ENCODE measurements at regions not wholly inside any gene's neighbourhood (a gene's known extent, or its start where the extent isn't known, plus 50 kb on each side); places are given as distances from the start of the nearest gene placed in this dataset.

DNA sequence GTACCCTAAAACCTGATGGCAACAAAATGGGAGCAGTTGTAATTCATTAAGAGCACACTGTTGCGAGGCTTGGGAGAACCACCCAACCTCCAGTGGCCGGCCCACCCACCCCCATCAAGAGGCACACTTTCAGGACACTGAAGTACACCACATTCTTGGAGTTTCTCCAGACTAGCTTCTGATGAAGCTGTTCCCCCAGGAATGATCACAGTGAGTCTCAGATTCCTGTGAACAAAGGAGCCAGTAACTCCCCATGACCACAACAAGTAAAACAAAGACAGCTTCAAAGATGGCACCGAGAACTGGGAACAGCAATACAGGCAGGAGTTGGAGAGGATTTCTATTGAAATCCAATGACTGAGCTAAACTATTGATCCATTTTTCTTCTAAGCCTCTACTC is 126.0 kb downstream of the ST8SIA2 start:
- Histone ChIP-seq H3K27ac (no peak overlapping the region), H3K36me3 (ENCODE audit: insufficient read depth, low read length) (no peaks in the 10 kb centered on the region), H3K4me3 (no peak overlapping the region), H3K9ac (ENCODE audit: insufficient read length) (no peak overlapping the region), H3K9me3 (ENCODE audit: low read depth, low read length) (no peaks in the 10 kb centered on the region)
- TF ChIP-seq FOXP2 (optimal IDR thresholded peaks at IDR 0.05; ENCODE audit: control extremely low read depth, extremely low read length, insufficient read depth) (no peak), EZH2 (IDR thresholded peaks at IDR 0.05) (no peak), POLR2AphosphoS5 (IDR thresholded peaks at IDR 0.05; ENCODE audit: borderline replicate concordance, low read depth, low read length) (no peak)
- no peak for DNase-seq (ENCODE audit: low read depth, low spot score)
